GM12878 (cell line): ENCODE measurements at regions not wholly inside any gene's neighbourhood (a gene's known extent, or its start where the extent isn't known, plus 50 kb on each side); places are given as distances from the start of the nearest gene placed in this dataset.

Experiments used
- ATAC-seq: fragments of 200-7000 bp; cut with Tn5 transposase; 3 replicates; pipeline ENCODE4 v1.9.1; 2020; ENCODE audit warnings: mild to moderate bottlenecking, moderate library complexity
- BruUV-seq: library from RNA; stranded (reverse); fragments of 400-500 nt; replicated peaks from 2 replicates; lab custom pipeline; 2021; lab: Mats Ljungman, UMichigan
- CTCF ChIA-PET: fragments of 300-600 bp; sonication (Branson Sonifier 250); formaldehyde crosslinking; extraction: SDS; loops from one replicate; lab custom pipeline; 2021; ENCODE audit warnings: inconsistent platforms; lab: Yijun Ruan, JAX
- POLR2A ChIA-PET: fragments of 350-600 bp; formaldehyde crosslinking; extraction: SDS; loops from one replicate; lab custom pipeline; 2021; ENCODE audit warnings: inconsistent platforms; lab: Charles Lee
- RAD21 ChIA-PET: fragments of 300-600 bp; sonication (Branson Sonifier 250); formaldehyde crosslinking; loops from one replicate; lab custom pipeline; 2023; ENCODE audit warnings: antibody characterized with exemption; ENCODE audit not compliant: unreplicated experiment; lab: Charles Lee
- SMC1A ChIA-PET: fragments of 300-600 bp; sonication (Branson Sonifier 250); formaldehyde crosslinking; loops from one replicate; lab custom pipeline; 2023; ENCODE audit not compliant: unreplicated experiment, uncharacterized antibody; lab: Charles Lee
- DNase-seq: peaks from one replicate; pipeline ENCODE4 v3.0.0-alpha.2; 2011; ENCODE audit warnings: low read depth, low spot score
- FAIRE-seq: peaks from 3 replicates; lab custom pipeline; 2011; peaks lifted over from hg19 to GRCh38; lab: Jason Lieb, UNC
- H2AFZ ChIP-seq: 2 replicates; pipeline ENCODE4 v1.6.0; 2011; ENCODE audit warnings: low read depth, low read length, control low read depth; ENCODE audit not compliant: control insufficient read depth
- H3K27ac ChIP-seq: 2 replicates; pipeline ENCODE4 v1.5.1; 2011; ENCODE audit warnings: control low read depth; ENCODE audit not compliant: control insufficient read depth, insufficient read depth
- H3K27me3 ChIP-seq, 2 experiments: replicated peaks in 1 of 2; 2 replicates each; pipeline versions ENCODE4 v1.6.0 to v1.6.1; 2011; ENCODE audit warnings: low read length in 1 of 2; ENCODE audit not compliant: control insufficient read depth in 2 of 2, insufficient read depth in 2 of 2
- H3K36me3 ChIP-seq, 2 experiments: 2 replicates each; pipeline ENCODE4 v1.5.1; 2011; ENCODE audit warnings: low read length in 1 of 2; ENCODE audit not compliant: control insufficient read depth in 2 of 2, insufficient read depth in 2 of 2
- H3K4me1 ChIP-seq: 2 replicates; pipeline ENCODE4 v1.6.1; 2011; ENCODE audit warnings: mild to moderate bottlenecking, low read length, moderate library complexity, mixed read lengths; ENCODE audit not compliant: control insufficient read depth, insufficient read depth
- H3K4me2 ChIP-seq: 2 replicates; pipeline ENCODE4 v1.6.0; 2011; ENCODE audit warnings: control low read depth; ENCODE audit not compliant: control insufficient read depth, insufficient read depth
- H3K4me3 ChIP-seq: fragments of 200-600 bp; sonication (generic); 2 replicates; pipeline ENCODE4 v1.5.1; 2016
- H3K79me2 ChIP-seq: 2 replicates; pipeline ENCODE4 v1.6.0; 2011; ENCODE audit warnings: low read length; ENCODE audit not compliant: control insufficient read depth, insufficient read depth
- H3K9ac ChIP-seq: 2 replicates; pipeline ENCODE4 v1.8.0; 2011; ENCODE audit warnings: low read length, control low read depth, mixed read lengths; ENCODE audit not compliant: control insufficient read depth, insufficient read depth
- H3K9me3 ChIP-seq: replicated peaks from 3 replicates; pipeline ENCODE4 v1.5.1; 2011; ENCODE audit warnings: mild to moderate bottlenecking, low read length; ENCODE audit not compliant: control insufficient read depth, insufficient read depth
- H4K20me1 ChIP-seq: 2 replicates; pipeline ENCODE4 v1.6.0; 2011; ENCODE audit not compliant: control insufficient read depth, insufficient read depth
- BHLHE40 ChIP-seq, 2 experiments: fragments of 450-650 bp in 1 of 2; IDR thresholded peaks; 2 replicates each; pipeline ENCODE4 v1.6.1; 2011 to 2017; ENCODE audit warnings: low read depth in 2 of 2, borderline replicate concordance in 1 of 2, improper control_type of control experiment in 1 of 2, low read length in 1 of 2, mild to moderate bottlenecking in 1 of 2
- CBX3 ChIP-seq: fragments of 200-600 bp; sonication (generic); IDR thresholded peaks from 2 replicates; pipeline ENCODE4 v1.6.1; 2016; ENCODE audit warnings: low read depth, borderline replicate concordance
- IKZF2 ChIP-seq, 2 experiments: fragments of 450-650 bp; IDR thresholded peaks; 2 replicates each; pipeline ENCODE4 v1.6.1; 2017; ENCODE audit warnings: mild to moderate bottlenecking in 2 of 2, moderate library complexity in 2 of 2
- RCOR1 ChIP-seq: conservative IDR thresholded peaks from 2 replicates; pipeline ENCODE4 v1.6.1; 2012; ENCODE audit warnings: low read depth, low read length, improper control_type of control experiment
- SMAD1 ChIP-seq: fragments of 450-650 bp; IDR thresholded peaks from 2 replicates; pipeline ENCODE4 v1.6.1; 2018; ENCODE audit warnings: mild to moderate bottlenecking, low read depth; ENCODE audit not compliant: partially characterized antibody
- SMC3 ChIP-seq: IDR thresholded peaks from 2 replicates; pipeline ENCODE4 v1.6.1; 2011; ENCODE audit warnings: low read length, improper control_type of control experiment, borderline replicate concordance
- WGBS: methylation state at CpG from one replicate; pipeline ENCODE4 v1.1.6; 2016; ENCODE audit warnings: low lambda C conversion rate; ENCODE audit not compliant: insufficient replicate concordance, insufficient coverage; ENCODE audit errors: missing lambda C conversion rate; 5-methylcytosine and 5-hydroxymethylcytosine counted together
- in situ Hi-C: fragments of 300-500 bp; cut with MboI; formaldehyde crosslinking; loops from 9 replicates; pipeline ENCODE4 v1.14.3; 2018; ENCODE audit warnings: mixed read lengths
- intact Hi-C: fragments of 100-400 bp; cut with micrococcal nuclease; formaldehyde crosslinking; loops from one replicate; pipeline ENCODE4 v1.14.2; 2022; ENCODE audit not compliant: unreplicated experiment
- TF ChIP-seq, protein P1 (sequence below): fragments of 450-650 bp; IDR thresholded peaks from 2 replicates; pipeline ENCODE4 v1.6.1; 2016; ENCODE audit warnings: mild to moderate bottlenecking
- TF ChIP-seq, protein P2 (sequence below): IDR thresholded peaks from 2 replicates; pipeline ENCODE4 v1.6.1; 2012; ENCODE audit warnings: low read depth, low read length, improper control_type of control experiment
- TF ChIP-seq, protein P3 (sequence below): IDR thresholded peaks from 2 replicates; pipeline ENCODE4 v1.6.1; 2011; ENCODE audit warnings: borderline replicate concordance, low read depth, mild to moderate bottlenecking, moderate library complexity, low read length; ENCODE audit not compliant: insufficient read depth, poor library complexity, severe bottlenecking
- TF ChIP-seq, protein P4 (sequence below): IDR thresholded peaks from 2 replicates; pipeline ENCODE4 v1.6.1; 2012; ENCODE audit warnings: low read depth, low read length, improper control_type of control experiment
- TF ChIP-seq, protein P5 (sequence below): fragments of 450-650 bp; IDR thresholded peaks from 2 replicates; pipeline ENCODE4 v1.6.1; 2017; ENCODE audit warnings: antibody characterized with exemption, mild to moderate bottlenecking, moderate library complexity
- TF ChIP-seq, protein P6 (sequence below): fragments of 450-650 bp; IDR thresholded peaks from 2 replicates; pipeline ENCODE4 v1.6.1; 2017; ENCODE audit warnings: mild to moderate bottlenecking, low read depth, inconsistent platforms; ENCODE audit not compliant: poor library complexity, severe bottlenecking

DNA sequence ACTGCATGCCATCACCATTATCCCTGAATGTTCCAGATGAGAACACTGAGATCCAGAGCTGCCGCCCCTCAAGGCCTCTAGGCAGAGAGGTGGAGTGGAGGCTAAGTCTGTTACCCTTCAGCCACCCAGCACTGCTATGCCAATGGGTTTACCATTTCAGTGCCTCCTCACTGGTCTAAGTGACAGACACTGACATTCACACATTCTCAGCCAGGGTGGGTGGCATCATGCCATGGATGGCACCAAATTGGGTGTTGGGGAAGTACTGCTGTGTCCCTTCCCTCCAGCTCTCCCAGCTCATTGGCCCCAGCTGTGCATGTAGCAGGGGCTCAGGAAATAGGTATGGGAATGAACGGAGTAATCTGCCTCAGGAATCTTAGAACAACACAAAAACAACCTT, 96.8 kb upstream of the PLET1 start (continued):
- TF ChIP-seq, protein P1, sequence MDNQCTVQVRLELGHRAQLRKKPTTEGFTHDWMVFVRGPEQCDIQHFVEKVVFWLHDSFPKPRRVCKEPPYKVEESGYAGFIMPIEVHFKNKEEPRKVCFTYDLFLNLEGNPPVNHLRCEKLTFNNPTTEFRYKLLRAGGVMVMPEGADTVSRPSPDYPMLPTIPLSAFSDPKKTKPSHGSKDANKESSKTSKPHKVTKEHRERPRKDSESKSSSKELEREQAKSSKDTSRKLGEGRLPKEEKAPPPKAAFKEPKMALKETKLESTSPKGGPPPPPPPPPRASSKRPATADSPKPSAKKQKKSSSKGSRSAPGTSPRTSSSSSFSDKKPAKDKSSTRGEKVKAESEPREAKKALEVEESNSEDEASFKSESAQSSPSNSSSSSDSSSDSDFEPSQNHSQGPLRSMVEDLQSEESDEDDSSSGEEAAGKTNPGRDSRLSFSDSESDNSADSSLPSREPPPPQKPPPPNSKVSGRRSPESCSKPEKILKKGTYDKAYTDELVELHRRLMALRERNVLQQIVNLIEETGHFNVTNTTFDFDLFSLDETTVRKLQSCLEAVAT: no peak
- TF ChIP-seq, protein P2, sequence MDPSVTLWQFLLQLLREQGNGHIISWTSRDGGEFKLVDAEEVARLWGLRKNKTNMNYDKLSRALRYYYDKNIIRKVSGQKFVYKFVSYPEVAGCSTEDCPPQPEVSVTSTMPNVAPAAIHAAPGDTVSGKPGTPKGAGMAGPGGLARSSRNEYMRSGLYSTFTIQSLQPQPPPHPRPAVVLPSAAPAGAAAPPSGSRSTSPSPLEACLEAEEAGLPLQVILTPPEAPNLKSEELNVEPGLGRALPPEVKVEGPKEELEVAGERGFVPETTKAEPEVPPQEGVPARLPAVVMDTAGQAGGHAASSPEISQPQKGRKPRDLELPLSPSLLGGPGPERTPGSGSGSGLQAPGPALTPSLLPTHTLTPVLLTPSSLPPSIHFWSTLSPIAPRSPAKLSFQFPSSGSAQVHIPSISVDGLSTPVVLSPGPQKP: no peak
- TF ChIP-seq BHLHE40 (IDR thresholded peaks at IDR 0.05; ENCODE audit: borderline replicate concordance in 1 of 2, low read depth in 2 of 2, low read length in 1 of 2) (no peak), IKZF2 (IDR thresholded peaks at IDR 0.05) (no peak), CBX3 (no peak)
- TF ChIP-seq, protein P3, sequence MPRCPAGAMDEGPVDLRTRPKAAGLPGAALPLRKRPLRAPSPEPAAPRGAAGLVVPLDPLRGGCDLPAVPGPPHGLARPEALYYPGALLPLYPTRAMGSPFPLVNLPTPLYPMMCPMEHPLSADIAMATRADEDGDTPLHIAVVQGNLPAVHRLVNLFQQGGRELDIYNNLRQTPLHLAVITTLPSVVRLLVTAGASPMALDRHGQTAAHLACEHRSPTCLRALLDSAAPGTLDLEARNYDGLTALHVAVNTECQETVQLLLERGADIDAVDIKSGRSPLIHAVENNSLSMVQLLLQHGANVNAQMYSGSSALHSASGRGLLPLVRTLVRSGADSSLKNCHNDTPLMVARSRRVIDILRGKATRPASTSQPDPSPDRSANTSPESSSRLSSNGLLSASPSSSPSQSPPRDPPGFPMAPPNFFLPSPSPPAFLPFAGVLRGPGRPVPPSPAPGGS: no peak
- TF ChIP-seq, protein P4, sequence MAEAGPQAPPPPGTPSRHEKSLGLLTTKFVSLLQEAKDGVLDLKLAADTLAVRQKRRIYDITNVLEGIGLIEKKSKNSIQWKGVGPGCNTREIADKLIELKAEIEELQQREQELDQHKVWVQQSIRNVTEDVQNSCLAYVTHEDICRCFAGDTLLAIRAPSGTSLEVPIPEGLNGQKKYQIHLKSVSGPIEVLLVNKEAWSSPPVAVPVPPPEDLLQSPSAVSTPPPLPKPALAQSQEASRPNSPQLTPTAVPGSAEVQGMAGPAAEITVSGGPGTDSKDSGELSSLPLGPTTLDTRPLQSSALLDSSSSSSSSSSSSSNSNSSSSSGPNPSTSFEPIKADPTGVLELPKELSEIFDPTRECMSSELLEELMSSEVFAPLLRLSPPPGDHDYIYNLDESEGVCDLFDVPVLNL: no peak

DNA sequence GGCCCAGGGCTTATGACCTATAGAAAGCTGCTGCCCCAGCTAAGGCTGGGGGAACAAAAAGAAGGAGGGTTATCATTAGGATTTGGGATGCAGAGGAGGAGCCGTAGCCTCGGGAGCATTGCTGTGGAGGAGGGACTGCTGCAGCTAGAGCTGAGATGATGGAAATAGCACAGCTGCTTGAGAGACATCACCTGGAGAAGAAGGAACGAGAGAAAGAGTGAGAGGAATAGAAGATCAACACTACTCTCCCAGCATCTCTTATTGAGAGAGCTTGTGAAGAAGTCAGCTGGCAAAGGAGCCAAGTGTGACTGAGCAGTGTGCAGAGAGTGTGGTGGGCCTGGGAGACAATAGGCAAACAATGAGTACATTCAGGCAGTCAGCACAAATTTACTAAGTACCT, 100.7 kb upstream of the PLET1 start:
- WGBS: 19% methylated on average over 3 of the region's 3 CpGs
- intact Hi-C loops: no loop called here
- Histone ChIP-seq H3K27ac (no peak overlapping the region), H3K9me3 (no peaks in the 10 kb centered on the region), H3K79me2 (no peaks in the 10 kb centered on the region), H4K20me1 (no peaks in the 10 kb centered on the region), H3K36me3 (no peaks in the 10 kb centered on the region), H2AFZ (no peak overlapping the region), H3K4me3 (no peak overlapping the region), H3K9ac (no peak overlapping the region), H3K4me1 (no peaks in the 10 kb centered on the region), H3K4me2 (no peak overlapping the region), H3K27me3 (no peaks in the 10 kb centered on the region)
- POLR2A ChIA-PET: no interaction called here
- CTCF ChIA-PET: no interaction called here
- SMC1A ChIA-PET: no interaction called here
- in situ Hi-C loops: no loop called here
- ATAC-seq: no peak
- no peak for DNase-seq
- no peak for FAIRE-seq
- RAD21 ChIA-PET: no interaction called here
- no TSS peak for BruUV-seq
- TF ChIP-seq SMC3 (no peak), SMAD1 (no peak), RCOR1 (no peak)
- TF ChIP-seq, protein P5, sequence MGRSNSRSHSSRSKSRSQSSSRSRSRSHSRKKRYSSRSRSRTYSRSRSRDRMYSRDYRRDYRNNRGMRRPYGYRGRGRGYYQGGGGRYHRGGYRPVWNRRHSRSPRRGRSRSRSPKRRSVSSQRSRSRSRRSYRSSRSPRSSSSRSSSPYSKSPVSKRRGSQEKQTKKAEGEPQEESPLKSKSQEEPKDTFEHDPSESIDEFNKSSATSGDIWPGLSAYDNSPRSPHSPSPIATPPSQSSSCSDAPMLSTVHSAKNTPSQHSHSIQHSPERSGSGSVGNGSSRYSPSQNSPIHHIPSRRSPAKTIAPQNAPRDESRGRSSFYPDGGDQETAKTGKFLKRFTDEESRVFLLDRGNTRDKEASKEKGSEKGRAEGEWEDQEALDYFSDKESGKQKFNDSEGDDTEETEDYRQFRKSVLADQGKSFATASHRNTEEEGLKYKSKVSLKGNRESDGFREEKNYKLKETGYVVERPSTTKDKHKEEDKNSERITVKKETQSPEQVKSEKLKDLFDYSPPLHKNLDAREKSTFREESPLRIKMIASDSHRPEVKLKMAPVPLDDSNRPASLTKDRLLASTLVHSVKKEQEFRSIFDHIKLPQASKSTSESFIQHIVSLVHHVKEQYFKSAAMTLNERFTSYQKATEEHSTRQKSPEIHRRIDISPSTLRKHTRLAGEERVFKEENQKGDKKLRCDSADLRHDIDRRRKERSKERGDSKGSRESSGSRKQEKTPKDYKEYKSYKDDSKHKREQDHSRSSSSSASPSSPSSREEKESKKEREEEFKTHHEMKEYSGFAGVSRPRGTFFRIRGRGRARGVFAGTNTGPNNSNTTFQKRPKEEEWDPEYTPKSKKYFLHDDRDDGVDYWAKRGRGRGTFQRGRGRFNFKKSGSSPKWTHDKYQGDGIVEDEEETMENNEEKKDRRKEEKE: no peak
- TF ChIP-seq, protein P6, sequence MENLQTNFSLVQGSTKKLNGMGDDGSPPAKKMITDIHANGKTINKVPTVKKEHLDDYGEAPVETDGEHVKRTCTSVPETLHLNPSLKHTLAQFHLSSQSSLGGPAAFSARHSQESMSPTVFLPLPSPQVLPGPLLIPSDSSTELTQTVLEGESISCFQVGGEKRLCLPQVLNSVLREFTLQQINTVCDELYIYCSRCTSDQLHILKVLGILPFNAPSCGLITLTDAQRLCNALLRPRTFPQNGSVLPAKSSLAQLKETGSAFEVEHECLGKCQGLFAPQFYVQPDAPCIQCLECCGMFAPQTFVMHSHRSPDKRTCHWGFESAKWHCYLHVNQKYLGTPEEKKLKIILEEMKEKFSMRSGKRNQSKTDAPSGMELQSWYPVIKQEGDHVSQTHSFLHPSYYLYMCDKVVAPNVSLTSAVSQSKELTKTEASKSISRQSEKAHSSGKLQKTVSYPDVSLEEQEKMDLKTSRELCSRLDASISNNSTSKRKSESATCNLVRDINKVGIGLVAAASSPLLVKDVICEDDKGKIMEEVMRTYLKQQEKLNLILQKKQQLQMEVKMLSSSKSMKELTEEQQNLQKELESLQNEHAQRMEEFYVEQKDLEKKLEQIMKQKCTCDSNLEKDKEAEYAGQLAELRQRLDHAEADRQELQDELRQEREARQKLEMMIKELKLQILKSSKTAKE: no peak
